Smooth muscle cell (in vitro differentiated cells): ENCODE measurements at regions not wholly inside any gene's neighbourhood (a gene's known extent, or its start where the extent isn't known, plus 50 kb on each side); places are given as distances from the start of the nearest gene placed in this dataset.

Source experiments
- DNase-seq: peaks from one replicate; lab custom pipeline; 2025; ENCODE audit not compliant: unreplicated experiment; lab: John Stamatoyannopoulos, UW
- H2AFZ ChIP-seq: fragments of 200-600 bp; sonication (generic); 2 replicates; pipeline ENCODE4 v1.6.0; 2016; ENCODE audit warnings: antibody characterized with exemption, low read depth, mild to moderate bottlenecking
- H3F3A ChIP-seq: fragments of 200-600 bp; sonication (generic); 2 replicates; pipeline ENCODE4 v1.6.0; 2017; ENCODE audit warnings: antibody characterized with exemption, low read depth
- H3K27ac ChIP-seq: fragments of 200-600 bp; sonication (generic); 2 replicates; pipeline ENCODE4 v1.5.1; 2016; ENCODE audit warnings: low read depth, mild to moderate bottlenecking
- H3K27me3 ChIP-seq: fragments of 200-600 bp; sonication (generic); 2 replicates; pipeline ENCODE4 v1.6.1; 2016; ENCODE audit warnings: low read depth, mild to moderate bottlenecking
- H3K36me3 ChIP-seq: fragments of 200-600 bp; sonication (generic); 2 replicates; pipeline ENCODE4 v1.5.1; 2016; ENCODE audit warnings: low read depth
- H3K4me1 ChIP-seq: fragments of 200-600 bp; sonication (generic); 2 replicates; pipeline ENCODE4 v1.5.1; 2016; ENCODE audit warnings: low read depth
- H3K4me2 ChIP-seq: fragments of 200-600 bp; sonication (generic); 2 replicates; pipeline ENCODE4 v1.6.0; 2016; ENCODE audit warnings: mild to moderate bottlenecking
- H3K4me3 ChIP-seq: fragments of 200-600 bp; sonication (generic); 2 replicates; pipeline ENCODE4 v1.5.1; 2016; ENCODE audit warnings: mild to moderate bottlenecking
- H3K79me2 ChIP-seq: fragments of 200-600 bp; sonication (generic); 2 replicates; pipeline ENCODE4 v1.6.0; 2016; ENCODE audit warnings: low read depth, mild to moderate bottlenecking
- H3K9ac ChIP-seq: fragments of 200-600 bp; sonication (generic); 2 replicates; pipeline ENCODE4 v1.6.0; 2016; ENCODE audit warnings: low read depth
- H3K9me3 ChIP-seq: fragments of 200-600 bp; sonication (generic); replicated peaks from 2 replicates; pipeline ENCODE4 v1.5.1; 2016; ENCODE audit warnings: low read depth
- H4K20me1 ChIP-seq: fragments of 200-600 bp; sonication (generic); 2 replicates; pipeline ENCODE4 v1.6.0; 2016; ENCODE audit warnings: low read depth
- WGBS: methylation state at CpG from one replicate; pipeline ENCODE4 v1.1.7; 2016; ENCODE audit warnings: low lambda C conversion rate; 5-methylcytosine and 5-hydroxymethylcytosine counted together
- TF ChIP-seq, protein P1 (sequence below): fragments of 200-600 bp; sonication (generic); IDR thresholded peaks from 2 replicates; pipeline ENCODE4 v1.5.1; 2017; ENCODE audit warnings: borderline replicate concordance, mild to moderate bottlenecking, antibody characterized with exemption; ENCODE audit not compliant: insufficient read depth, poor library complexity, severe bottlenecking

DNA sequence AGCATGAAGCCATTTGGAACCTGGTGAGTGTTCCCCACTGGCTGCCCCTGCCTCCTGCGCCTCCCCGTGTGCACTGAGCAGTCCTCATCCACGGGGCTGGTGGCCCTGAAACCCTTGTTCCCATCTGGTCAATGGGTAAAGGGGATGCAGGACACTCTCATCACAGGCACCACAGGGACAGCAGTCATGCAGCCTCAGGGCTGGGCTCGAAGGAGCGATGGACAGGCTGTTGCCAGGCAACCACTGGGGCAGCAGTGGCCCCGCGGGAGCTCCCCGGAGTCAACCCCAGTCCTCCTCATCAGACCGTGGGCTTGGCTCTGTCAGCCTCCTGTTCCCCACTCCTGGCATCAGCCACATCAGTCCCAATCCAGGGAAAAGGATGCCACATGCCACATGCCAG, 509.5 kb downstream of the EIPR1 start:
- no peak overlapping the region for H3K9ac ChIP-seq
- no peak overlapping the region for H2AFZ ChIP-seq
- no peak for DNase-seq
- no peaks in the 10 kb centered on the region for H3K4me1 ChIP-seq
- no peaks in the 10 kb centered on the region for H3F3A ChIP-seq
- 89% methylated on average over 9 of the region's 9 CpGs for WGBS
- H4K20me1 ChIP-seq: no peaks in the 10 kb centered on the region
- H3K4me2 ChIP-seq: no peak overlapping the region
- no peaks in the 10 kb centered on the region for H3K36me3 ChIP-seq
- no peak overlapping the region for H3K4me3 ChIP-seq
- TF ChIP-seq, protein P1, sequence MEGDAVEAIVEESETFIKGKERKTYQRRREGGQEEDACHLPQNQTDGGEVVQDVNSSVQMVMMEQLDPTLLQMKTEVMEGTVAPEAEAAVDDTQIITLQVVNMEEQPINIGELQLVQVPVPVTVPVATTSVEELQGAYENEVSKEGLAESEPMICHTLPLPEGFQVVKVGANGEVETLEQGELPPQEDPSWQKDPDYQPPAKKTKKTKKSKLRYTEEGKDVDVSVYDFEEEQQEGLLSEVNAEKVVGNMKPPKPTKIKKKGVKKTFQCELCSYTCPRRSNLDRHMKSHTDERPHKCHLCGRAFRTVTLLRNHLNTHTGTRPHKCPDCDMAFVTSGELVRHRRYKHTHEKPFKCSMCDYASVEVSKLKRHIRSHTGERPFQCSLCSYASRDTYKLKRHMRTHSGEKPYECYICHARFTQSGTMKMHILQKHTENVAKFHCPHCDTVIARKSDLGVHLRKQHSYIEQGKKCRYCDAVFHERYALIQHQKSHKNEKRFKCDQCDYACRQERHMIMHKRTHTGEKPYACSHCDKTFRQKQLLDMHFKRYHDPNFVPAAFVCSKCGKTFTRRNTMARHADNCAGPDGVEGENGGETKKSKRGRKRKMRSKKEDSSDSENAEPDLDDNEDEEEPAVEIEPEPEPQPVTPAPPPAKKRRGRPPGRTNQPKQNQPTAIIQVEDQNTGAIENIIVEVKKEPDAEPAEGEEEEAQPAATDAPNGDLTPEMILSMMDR: no peak
- no peaks in the 10 kb centered on the region for H3K9me3 ChIP-seq
- no peak overlapping the region for H3K27ac ChIP-seq
- no peaks in the 10 kb centered on the region for H3K79me2 ChIP-seq
- no peaks in the 10 kb centered on the region for H3K27me3 ChIP-seq

DNA sequence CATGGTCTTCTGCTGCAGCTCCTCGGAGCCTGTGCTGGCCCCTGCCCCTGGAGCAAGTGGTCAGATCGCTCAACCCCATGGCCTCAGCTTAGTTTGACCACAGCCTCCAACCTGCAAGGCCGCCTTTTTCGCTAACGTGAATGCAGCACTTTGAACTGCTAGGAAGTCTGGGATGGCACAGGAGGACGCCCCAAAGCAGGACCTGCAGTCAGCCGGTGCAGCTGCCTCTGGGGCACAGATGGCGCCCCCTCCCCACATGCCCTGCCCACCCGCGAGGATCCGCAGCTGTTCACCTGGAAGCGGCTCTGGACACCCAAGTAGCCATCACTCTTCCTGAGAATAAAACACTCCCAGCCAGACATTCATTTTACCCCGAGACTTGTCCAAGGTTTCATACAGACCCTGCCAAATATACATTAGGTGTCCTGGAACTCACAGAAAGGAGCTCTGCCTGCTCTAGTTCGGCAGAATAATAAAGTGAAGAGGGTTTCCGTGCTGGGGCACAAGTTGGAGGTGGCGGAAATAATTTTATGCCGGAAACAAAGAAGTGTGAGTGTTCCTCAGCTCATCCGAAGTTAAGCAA, 510.1 kb downstream of the EIPR1 start:
- TF ChIP-seq, protein P1: no peak
- WGBS: 87% methylated on average over 13 of the region's 18 CpGs
- H3K4me2 ChIP-seq: no peak overlapping the region
- H3K79me2 ChIP-seq: no peaks in the 10 kb centered on the region
- H3K9me3 ChIP-seq: no peaks in the 10 kb centered on the region
- no peak for DNase-seq
- no peaks in the 10 kb centered on the region for H3F3A ChIP-seq
- H3K36me3 ChIP-seq: no peaks in the 10 kb centered on the region
- H3K27ac ChIP-seq: no peak overlapping the region
- no peaks in the 10 kb centered on the region for H4K20me1 ChIP-seq
- no peaks in the 10 kb centered on the region for H3K27me3 ChIP-seq
- H3K9ac ChIP-seq: no peak overlapping the region
- no peak overlapping the region for H2AFZ ChIP-seq
- no peaks in the 10 kb centered on the region for H3K4me1 ChIP-seq
- H3K4me3 ChIP-seq: no peak overlapping the region

DNA sequence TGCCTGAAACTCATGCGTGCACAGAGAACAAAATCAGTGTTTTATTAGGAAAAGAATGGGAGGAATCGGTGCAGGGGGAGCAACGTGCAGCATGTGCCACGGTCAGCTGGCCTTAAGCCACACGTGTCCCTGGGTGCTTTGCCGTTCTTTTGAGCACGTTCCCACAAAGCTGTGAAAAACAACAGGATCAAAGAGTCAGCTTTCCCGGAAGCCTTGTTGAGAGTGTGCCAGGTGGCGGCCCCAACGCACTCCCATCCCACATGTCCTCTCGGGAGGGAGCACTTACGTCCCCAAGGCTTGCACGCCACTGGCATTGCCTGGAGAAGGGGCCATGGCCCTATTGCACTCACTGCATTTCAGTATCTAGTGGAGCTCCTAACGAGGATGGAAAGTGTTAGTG, 511.2 kb downstream of the EIPR1 start:
- no peaks in the 10 kb centered on the region for H4K20me1 ChIP-seq
- H3K9ac ChIP-seq: no peak overlapping the region
- 91% methylated on average over 14 of the region's 14 CpGs for WGBS
- no peaks in the 10 kb centered on the region for H3K4me1 ChIP-seq
- H3K36me3 ChIP-seq: no peaks in the 10 kb centered on the region
- no peak overlapping the region for H3K4me2 ChIP-seq
- TF ChIP-seq, protein P1: no peak
- H3K27me3 ChIP-seq: no peaks in the 10 kb centered on the region
- no peak overlapping the region for H3K27ac ChIP-seq
- no peak overlapping the region for H3K4me3 ChIP-seq
- H3F3A ChIP-seq: no peaks in the 10 kb centered on the region
- H2AFZ ChIP-seq: no peak overlapping the region
- DNase-seq: no peak
- H3K79me2 ChIP-seq: no peaks in the 10 kb centered on the region
- no peaks in the 10 kb centered on the region for H3K9me3 ChIP-seq

DNA sequence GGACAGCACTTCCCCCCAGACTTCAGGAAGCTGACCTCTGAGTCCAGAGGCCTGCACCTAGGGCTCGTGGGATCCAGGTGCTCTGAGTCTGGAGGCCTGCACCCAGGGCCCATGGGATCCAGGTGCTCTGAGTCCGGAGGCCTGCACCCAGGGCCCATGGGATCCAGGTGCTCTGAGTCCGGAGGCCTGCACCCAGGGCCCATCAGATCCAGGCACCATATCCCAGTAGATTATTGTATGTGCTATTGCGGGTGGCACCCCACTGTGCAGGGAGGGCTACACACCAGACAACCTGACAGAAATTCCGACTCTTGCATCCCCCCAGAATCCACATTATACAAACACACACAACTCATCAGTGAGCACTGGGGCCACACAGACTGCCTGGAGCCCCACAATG, 515.2 kb downstream of the EIPR1 start:
- 85% methylated on average over 5 of the region's 5 CpGs for WGBS
- no peak overlapping the region for H3K4me2 ChIP-seq
- no peak for DNase-seq
- no peaks in the 10 kb centered on the region for H3K9me3 ChIP-seq
- H3K79me2 ChIP-seq: no peaks in the 10 kb centered on the region
- H3F3A ChIP-seq: no peaks in the 10 kb centered on the region
- H4K20me1 ChIP-seq: no peaks in the 10 kb centered on the region
- no peaks in the 10 kb centered on the region for H3K36me3 ChIP-seq
- H2AFZ ChIP-seq: no peak overlapping the region
- no peaks in the 10 kb centered on the region for H3K4me1 ChIP-seq
- no peak overlapping the region for H3K4me3 ChIP-seq
- TF ChIP-seq, protein P1: no peak
- H3K27me3 ChIP-seq: no peaks in the 10 kb centered on the region
- H3K9ac ChIP-seq: no peak overlapping the region
- H3K27ac ChIP-seq: no peak overlapping the region
